Astrocyte (in vitro differentiated cells and primary cell): ENCODE measurements at regions not wholly inside any gene's neighbourhood (a gene's known extent, or its start where the extent isn't known, plus 50 kb on each side); places are given as distances from the start of the nearest gene placed in this dataset.

Source experiments
- EZH2 ChIP-seq: IDR thresholded peaks from 2 replicates; pipeline ENCODE4 v1.6.1; 2012; ENCODE audit warnings: mild to moderate bottlenecking, low read length, inconsistent platforms; ENCODE audit not compliant: insufficient read depth
- TF ChIP-seq, protein P1 (sequence below): IDR thresholded peaks from 2 replicates; pipeline ENCODE4 v1.5.1; 2011; ENCODE audit warnings: low read depth, mild to moderate bottlenecking, inconsistent platforms, low read length, moderate library complexity; ENCODE audit not compliant: insufficient read depth

DNA sequence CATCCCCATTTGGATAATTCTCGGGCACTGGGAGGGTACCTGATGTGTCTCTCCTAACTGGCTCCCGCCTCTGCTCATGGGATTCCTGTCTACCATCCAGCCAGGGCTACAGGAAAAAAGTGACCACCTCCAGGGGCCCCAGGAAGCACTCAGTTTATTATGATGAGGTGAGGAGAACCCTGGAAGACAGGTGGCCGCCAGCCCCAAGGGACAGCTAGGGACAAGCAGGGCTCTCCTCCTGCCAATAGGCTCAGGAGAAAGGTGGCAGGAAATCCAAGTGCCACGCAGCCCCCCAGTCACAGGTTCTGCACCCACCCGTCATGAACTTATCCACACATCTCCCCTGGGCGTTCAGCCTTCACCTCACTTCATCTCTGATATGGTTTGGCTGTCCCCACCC, 61.5 kb upstream of the ZNF354A start:
- TF ChIP-seq, protein P1, sequence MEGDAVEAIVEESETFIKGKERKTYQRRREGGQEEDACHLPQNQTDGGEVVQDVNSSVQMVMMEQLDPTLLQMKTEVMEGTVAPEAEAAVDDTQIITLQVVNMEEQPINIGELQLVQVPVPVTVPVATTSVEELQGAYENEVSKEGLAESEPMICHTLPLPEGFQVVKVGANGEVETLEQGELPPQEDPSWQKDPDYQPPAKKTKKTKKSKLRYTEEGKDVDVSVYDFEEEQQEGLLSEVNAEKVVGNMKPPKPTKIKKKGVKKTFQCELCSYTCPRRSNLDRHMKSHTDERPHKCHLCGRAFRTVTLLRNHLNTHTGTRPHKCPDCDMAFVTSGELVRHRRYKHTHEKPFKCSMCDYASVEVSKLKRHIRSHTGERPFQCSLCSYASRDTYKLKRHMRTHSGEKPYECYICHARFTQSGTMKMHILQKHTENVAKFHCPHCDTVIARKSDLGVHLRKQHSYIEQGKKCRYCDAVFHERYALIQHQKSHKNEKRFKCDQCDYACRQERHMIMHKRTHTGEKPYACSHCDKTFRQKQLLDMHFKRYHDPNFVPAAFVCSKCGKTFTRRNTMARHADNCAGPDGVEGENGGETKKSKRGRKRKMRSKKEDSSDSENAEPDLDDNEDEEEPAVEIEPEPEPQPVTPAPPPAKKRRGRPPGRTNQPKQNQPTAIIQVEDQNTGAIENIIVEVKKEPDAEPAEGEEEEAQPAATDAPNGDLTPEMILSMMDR, result no peak
- TF ChIP-seq EZH2, result no peak
